Fibroblast of skin of left quadriceps (primary cell): ENCODE measurements at regions not wholly inside any gene's neighbourhood (a gene's known extent, or its start where the extent isn't known, plus 50 kb on each side); places are given as distances from the start of the nearest gene placed in this dataset.
"Not testable (repeated sequence)": the region's sequence is repeated elsewhere in the genome, so short reads cannot be mapped to it uniquely, and the experiment has no call there.

Experiments
- DNase-seq, 2 experiments: peaks; one replicate each; pipeline ENCODE4 v3.0.0-alpha.2; 2013; ENCODE audit warnings: low read depth in 2 of 2

DNA sequence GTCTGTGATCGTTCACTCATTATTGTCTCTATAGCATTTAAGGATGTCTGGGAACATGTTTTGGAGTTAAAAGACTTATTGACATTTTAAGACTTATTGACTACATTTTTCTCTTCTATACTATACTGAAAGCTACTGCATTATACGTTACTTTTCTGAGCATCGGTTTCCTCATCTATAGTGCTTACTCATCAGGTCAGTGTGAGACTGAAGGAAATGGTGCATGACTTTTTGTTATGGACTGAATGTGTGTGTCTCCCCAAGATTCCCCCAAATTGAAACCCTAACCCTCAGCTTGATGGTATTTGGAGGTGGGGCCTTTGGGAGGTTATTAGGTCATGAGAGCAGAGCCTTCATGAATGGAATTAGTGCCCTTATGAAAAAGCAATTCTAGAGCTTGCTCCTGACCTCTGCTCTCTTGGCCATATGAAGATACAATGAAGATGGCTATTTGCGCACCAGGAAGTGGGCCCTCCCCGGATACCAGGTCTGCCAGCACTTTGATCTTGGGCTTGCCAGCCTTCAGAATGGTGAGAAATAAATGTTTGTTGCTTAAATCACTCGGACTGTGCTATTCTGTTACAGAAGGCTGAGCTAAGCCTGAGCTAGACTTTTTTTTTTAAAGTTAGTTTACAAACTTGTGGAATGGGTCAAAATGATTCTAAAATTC is 243.7 kb upstream of the RREB1 start:
- DNase-seq, result no peak

DNA sequence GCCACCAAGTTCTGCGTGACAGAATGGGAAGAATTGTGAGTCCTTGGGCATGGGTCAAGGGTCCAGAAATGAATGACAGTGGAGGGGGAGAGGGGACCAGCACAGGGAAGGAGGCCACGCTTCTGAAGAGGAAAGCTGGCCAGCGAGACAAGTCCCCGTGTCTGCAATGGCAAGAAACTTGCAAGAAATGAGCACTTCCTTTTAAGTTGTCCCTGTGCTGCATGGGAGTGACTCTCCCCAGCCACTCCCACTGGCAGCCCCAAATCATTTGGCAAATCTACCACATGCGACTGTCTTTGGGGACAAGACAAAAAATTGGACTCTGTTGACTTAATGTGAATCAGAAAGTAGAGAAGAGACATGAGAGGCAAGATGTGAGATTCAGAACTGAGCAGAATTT is 242.2 kb upstream of the RREB1 start:
- DNase-seq, result no peak

GRCh38 chr6:6866656-6867403 is 240.9 kb upstream of the RREB1 start:
- DNase-seq, result no peak

- no peak for DNase-seq
Observed at GRCh38 chr6:6867404-6867799, 240.4 kb upstream of the RREB1 start.

DNA sequence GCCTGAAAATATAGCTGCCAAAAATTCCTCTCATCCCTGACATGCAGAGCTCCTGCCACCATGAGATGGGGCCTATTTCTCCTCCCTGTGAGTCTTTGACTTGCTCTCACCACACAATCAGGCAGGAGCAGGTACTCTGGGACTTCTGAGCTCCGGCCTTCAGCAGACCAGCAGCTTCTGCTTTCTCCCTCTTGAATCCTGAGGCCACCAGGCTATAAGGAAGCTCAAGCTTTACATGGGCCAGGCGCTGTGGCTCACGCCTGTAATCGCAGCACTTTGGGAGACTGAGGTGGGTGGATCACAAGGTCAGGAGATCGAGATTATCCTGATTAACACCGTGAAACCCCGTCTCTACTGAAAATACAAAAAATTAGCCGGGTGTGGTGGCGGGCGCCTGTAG is 238.7 kb upstream of the RREB1 start:
- no peak for DNase-seq

DNA sequence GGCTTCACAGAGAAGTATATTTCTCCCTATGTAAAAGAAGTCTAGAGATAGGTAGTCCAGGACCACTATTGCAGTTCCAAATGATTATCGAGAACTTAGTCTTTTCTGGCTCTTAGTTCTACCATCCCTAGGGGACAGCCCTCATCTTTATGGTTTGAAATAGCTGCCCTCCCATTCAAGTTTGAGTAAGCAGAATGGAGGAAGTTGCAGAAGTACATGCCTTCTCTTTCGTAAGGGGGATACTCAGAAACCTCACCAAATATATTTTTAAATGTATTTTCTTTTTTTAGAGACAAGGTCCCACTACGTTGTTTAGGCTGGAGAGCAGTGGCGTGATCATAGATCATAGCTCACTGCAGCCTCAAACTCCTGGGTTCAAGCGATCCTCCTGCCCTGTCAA is 236.8 kb upstream of the RREB1 start:
- no peak for DNase-seq

DNA sequence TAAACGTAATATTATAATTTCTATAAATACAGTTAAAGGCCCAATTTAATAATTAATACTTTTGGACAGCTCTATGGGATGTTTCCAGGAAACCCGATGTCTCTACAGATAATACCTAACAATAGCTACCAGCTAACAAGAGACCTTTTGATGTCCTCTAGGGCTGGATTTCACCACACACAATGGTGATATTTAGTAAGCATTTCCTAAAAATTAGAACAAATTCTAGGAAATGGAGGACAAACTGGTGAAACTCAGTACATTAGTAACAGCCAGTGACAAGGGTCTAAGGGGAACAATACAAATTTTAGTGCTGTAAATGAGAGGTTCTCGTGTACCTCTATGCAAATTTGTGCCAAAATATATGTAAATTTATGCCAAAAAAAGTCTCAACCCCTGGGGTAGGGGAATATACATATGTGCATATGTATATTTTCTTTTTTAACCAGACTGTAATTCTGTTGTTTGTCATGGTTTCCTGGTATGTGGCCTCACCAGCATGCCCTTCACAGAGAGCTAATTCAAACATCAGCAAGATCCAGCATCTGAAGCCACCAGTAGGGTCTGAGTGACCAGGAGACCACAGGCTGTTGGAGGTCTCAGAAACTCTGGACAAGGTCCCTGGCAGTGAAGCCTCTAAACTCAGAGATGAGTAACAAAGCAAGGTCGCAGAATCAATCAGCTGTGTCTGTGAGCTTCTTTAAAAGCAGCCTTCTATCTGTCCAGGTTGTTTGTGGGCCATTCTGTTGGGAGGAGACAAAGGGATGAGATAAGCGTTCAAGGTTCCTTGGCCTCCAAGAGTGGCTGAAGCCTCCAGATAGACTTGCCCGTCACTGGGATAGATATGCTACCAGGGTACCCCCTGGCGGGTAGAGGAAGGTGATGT is 235.1 kb upstream of the RREB1 start:
- no peak for DNase-seq

- DNase-seq, result no peak
Observed at GRCh38 chr6:6873778-6874177, 234.0 kb upstream of the RREB1 start.

- peak; percentile 71 to 72 for DNase-seq
Observed at GRCh38 chr6:6875818-6876470, 231.8 kb upstream of the RREB1 start.

DNA sequence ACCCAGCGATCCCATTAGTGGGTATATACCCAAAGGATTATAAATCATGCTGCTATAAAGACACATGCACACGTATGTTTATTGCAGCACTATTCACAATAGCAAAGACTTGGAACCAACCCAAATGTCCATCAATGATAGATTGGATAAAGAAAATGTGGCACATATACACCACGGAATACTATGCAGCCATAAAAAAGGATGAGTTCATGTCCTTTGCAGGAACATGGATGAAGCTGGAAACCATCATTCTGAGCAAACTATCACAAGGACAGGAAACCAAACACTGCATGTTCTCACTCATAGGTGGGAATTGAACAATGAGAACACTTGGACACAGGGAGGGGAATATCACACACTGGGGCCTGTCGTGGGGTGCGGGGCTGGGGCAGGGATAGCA is 230.0 kb upstream of the RREB1 start:
- DNase-seq, result not testable (repeated sequence)

DNA sequence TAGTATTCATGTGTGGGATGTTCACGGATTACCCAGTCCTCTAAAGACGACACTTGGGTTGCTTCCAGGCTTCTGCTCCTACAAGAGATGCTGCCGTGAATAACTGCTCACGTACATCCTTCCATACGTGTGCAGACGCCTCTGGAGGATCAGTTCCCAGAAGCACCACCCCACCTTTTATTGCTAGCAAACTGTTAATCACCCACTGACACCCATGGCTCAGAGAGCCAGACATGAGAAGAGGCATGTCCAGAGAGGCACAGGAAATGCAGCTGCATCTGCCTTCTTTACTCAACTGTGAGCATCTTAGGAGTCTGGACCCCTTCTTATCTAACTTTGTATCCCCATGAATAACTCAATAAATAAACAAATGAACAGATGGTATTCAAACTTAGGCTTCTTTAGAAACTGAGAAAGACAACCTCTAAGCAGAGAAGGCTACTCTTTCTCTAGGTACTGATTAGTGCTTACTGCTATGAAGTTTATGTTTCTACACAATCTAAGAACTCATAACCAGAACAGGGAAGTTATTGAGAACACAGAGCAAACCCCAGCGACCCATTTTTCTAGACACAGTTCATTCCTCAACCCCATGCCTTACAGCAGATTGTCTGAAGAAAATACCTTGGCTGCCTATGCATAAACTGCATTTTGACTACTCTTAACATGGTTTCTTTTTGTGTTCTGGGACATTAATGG is 228.7 kb upstream of the RREB1 start:
- DNase-seq, result no peak

- DNase-seq, result not testable (repeated sequence)
Observed at GRCh38 chr6:6879586-6879974, 228.2 kb upstream of the RREB1 start.

DNA sequence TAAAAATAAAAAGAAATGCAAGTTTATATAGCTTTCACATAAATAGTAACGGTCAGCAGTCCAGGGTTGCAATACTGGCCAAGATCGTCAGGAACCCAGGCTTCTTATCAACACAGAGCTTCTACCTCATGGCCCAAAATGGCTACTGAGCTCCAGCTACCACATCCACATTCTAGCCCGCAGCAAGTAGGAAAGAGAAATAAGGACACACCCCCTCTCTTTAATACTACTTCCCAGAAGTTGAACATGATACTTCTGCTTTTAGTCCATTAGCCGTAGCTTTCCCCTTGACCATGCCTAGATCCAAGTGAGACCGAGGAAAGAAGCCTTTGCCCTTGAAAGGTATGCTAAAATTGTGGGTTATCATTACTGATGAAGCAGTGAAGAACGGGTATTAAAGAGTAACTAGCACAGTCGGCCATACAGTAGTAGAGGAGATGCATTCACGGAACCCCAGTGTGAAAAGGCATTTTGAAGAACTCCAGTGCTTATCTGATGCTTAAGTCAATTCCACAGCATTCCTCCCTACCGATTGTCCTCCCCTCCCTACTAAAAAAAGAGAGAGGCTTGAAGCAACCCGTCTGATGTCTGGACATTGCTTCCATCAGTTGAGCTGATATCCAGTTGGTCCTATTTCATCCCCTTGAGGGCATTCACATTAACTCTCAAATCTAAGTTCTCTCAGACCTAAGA is 226.9 kb upstream of the RREB1 start:
- DNase-seq, result no peak

DNA sequence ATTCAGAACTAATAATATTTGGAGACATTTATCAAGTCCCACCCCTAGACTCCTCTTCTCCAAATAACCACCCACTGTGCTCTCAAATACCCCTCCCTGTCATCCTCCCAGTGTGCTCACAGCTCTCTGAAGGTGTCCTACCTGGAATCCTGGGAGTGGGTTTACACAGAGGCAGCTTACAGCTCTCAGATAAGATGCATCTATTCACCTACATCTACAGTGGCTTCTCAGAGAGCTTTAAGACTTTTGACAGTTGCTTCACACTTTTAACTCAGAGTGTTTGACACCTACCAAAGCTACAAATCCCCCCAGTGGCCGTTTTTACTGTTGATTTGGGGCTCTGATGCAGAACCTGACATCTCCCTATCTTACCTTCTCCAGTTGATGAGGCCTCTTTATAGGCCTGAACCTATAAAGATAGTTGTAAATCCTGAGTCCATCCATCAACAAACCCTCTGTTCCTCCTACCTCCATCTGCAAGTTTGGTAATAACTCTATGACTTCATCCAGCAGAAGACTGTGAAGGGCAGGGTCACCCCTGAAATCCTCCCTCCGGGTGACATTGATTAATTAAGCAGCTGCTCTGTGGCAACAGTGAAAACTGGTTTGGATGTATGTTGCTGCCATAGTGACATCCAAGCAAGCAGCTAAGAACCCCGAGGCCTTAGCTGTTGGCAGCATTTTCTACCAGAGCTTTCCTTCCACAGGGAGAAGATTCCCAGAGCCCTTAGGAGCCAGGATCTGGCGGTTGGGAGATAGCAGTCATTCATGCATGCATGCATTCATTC is 226.1 kb upstream of the RREB1 start:
- DNase-seq, result no peak

GRCh38 chr6:6882592-6882991 is 225.2 kb upstream of the RREB1 start:
- no peak for DNase-seq

DNA sequence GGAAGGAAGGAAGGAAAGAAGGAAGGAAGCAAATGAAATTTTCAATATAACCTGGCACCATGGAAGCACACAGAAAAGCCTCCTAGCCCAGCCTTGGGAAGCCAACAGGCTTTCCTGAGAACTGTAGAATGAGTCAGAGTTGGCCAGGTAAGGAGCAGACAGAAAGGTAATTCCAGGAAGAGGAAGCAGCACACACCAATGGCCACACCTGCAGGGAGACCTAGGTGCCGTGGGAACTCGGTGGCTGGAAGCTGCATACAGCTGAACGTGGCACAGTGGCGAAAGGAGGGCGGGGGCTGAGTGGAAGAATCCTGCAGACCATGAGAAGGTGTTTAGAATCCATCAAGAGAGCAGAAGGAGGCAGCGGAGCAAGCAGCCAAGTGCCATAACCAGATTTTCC is 224.8 kb upstream of the RREB1 start:
- DNase-seq, result no peak

GRCh38 chr6:6884193-6884627 is 223.6 kb upstream of the RREB1 start:
- no peak for DNase-seq

DNA sequence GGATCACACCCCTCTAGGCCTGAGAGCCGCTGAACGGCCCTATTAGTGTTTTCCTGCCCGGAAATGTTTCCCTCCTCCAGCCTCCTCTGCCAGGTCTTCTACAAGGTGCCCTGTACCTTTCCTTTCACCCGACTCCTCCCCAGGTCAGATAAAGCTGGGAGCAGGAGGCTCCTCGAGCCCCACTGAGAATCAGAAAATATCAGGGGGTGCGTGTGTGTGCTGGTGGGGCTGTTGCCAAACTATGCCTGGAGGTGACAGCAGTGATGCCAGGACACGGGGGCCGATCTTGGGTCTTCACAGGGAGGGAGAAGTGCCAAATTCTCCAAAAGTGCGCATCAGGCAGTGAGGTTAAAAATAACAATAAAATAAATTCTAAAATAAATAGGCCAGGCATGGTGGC is 222.8 kb upstream of the RREB1 start:
- no peak for DNase-seq

DNA sequence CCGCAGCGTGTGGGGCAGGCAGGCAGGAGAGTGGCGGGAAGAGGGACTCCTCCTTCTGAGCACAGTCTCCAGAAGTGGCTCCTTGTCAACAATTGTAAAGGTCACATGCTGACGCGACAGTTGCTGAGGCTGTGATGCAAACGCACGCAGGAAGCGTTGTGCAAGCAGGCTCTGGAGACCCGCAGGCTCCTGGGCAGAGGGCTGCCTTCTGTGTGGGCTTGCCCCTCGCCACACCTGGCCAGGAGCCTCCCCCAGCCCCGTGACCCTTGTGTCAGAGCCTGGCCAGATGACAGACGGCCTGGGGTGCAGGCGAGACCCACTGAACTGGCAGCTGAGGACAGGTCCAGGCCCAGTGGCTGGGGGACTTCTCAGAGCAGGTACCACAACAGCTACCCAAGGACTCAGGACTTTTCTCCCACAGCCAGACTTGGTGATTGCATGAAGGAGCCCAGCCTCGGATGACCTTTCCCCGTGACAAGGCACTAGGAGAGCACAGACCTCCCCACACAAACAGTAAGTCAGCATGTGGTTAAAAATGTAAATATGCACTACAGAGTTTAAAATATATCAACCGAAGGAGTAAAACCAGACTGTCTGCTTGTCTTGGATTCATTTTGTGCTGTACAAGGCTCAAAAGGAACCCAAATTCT is 222.1 kb upstream of the RREB1 start:
- DNase-seq, result no peak
